Thyroid gland (tissue), 4 donors: ENCODE measurements at regions not wholly inside any gene's neighbourhood (a gene's known extent, or its start where the extent isn't known, plus 50 kb on each side); places are given as distances from the start of the nearest gene placed in this dataset.

ENCODE experiments used
- POLR2A ChIP-seq, 2 donors: fragments of 450-650 bp; IDR thresholded peaks; one replicate each; pipeline ENCODE4 v1.6.1; 2017; ENCODE audit warnings: antibody characterized with exemption in 2 of 2, mild to moderate bottlenecking in 2 of 2, moderate library complexity in 1 of 2
- TF ChIP-seq, protein P1 (sequence below), 6 experiments: fragments of 200-600 bp in 3 of 6; fragments of 450-650 bp in 3 of 6; sonication (generic) in 3 of 6; IDR thresholded peaks; one replicate each; pipeline ENCODE4 v1.5.1; 2016 to 2019; ENCODE audit warnings: antibody characterized with exemption in 6 of 6, mild to moderate bottlenecking in 2 of 6, inconsistent platforms in 1 of 6, moderate library complexity in 1 of 6

DNA sequence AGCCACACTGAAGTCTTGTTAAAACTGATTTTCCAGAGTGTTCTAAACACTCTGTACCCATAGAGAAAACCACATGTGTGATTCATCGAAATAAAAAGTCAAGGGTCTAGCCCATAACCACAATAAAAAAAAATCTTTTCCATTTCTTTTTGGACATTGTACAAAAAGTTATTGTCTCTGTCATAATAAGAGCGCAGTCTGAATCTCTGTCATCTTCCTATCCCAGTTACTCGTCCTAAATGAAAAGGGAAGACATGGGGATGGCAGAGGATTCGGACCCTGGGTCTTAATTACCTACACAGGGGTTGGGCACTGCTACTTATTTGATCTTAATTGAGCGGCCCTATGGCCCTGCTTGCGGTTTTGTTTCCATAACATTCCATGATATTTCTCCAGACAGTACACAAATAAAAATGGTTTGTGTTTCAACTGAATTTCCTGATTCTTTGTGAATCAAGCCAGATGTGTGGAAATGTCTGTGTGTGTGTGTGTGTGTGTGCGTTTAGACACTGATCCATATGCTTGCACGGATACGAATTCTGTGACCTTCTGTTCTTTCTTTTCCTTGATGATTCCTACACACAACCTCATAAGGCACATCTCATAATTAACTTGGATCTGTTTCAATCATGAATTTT lies 133.4 kb upstream of the SPATS2L start:
- TF ChIP-seq, protein P1, sequence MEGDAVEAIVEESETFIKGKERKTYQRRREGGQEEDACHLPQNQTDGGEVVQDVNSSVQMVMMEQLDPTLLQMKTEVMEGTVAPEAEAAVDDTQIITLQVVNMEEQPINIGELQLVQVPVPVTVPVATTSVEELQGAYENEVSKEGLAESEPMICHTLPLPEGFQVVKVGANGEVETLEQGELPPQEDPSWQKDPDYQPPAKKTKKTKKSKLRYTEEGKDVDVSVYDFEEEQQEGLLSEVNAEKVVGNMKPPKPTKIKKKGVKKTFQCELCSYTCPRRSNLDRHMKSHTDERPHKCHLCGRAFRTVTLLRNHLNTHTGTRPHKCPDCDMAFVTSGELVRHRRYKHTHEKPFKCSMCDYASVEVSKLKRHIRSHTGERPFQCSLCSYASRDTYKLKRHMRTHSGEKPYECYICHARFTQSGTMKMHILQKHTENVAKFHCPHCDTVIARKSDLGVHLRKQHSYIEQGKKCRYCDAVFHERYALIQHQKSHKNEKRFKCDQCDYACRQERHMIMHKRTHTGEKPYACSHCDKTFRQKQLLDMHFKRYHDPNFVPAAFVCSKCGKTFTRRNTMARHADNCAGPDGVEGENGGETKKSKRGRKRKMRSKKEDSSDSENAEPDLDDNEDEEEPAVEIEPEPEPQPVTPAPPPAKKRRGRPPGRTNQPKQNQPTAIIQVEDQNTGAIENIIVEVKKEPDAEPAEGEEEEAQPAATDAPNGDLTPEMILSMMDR (IDR thresholded peaks at IDR 0.05): no peak
- no peak for TF ChIP-seq POLR2A (IDR thresholded peaks at IDR 0.05)
